ENCODE measurements at regions not wholly inside any gene's neighbourhood (a gene's known extent, or its start where the extent isn't known, plus 50 kb on each side); places are given as distances from the start of the nearest gene placed in this dataset.

- Histone ChIP-seq H3K4me3 (ENCODE audit: low read depth, low read length) (no peak overlapping the region), H3K27me3 (ENCODE audit: insufficient read depth, low read length) (no peaks in the 10 kb centered on the region), H2AFZ (ENCODE audit: low read length, unreplicated experiment) (no peak overlapping the region), H3K36me3 (ENCODE audit: insufficient read depth, low read length) (no peaks in the 10 kb centered on the region), H3K27ac (ENCODE audit: low read depth, low read length) (no peak overlapping the region), H3K79me2 (ENCODE audit: control insufficient read depth, insufficient read depth, low read length, unreplicated experiment) (no peaks in the 10 kb centered on the region), H3K4me1 (ENCODE audit: control insufficient read depth, insufficient read depth, low read length, unreplicated experiment) (no peaks in the 10 kb centered on the region)
Measured at GRCh38 chr1:104973516-104973915, 1223.8 kb downstream of the AMY1C start.

- Histone ChIP-seq H3K79me2 (ENCODE audit: control insufficient read depth, insufficient read depth, low read length, unreplicated experiment) (no peaks in the 10 kb centered on the region), H3K4me3 (ENCODE audit: low read depth, low read length) (no peak overlapping the region), H3K4me1 (ENCODE audit: control insufficient read depth, insufficient read depth, low read length, unreplicated experiment) (no peaks in the 10 kb centered on the region), H3K36me3 (ENCODE audit: insufficient read depth, low read length) (no peaks in the 10 kb centered on the region), H3K27ac (ENCODE audit: low read depth, low read length) (no peak overlapping the region), H3K27me3 (ENCODE audit: insufficient read depth, low read length) (no peaks in the 10 kb centered on the region), H2AFZ (ENCODE audit: low read length, unreplicated experiment) (no peak overlapping the region)
Measured at GRCh38 chr1:104979651-104980050, 1230.0 kb downstream of the AMY1C start.

- H3K4me3 ChIP-seq (ENCODE audit: low read depth, low read length), result no peak overlapping the region
- H3K79me2 ChIP-seq (ENCODE audit: control insufficient read depth, insufficient read depth, low read length, unreplicated experiment), result no peaks in the 10 kb centered on the region
- no peak overlapping the region for H3K27ac ChIP-seq (ENCODE audit: low read depth, low read length)
- no peaks in the 10 kb centered on the region for H3K36me3 ChIP-seq (ENCODE audit: insufficient read depth, low read length)
- H3K4me1 ChIP-seq (ENCODE audit: control insufficient read depth, insufficient read depth, low read length, unreplicated experiment), result no peaks in the 10 kb centered on the region
- no peak overlapping the region for H2AFZ ChIP-seq (ENCODE audit: low read length, unreplicated experiment)
- no peaks in the 10 kb centered on the region for H3K27me3 ChIP-seq (ENCODE audit: insufficient read depth, low read length)
Measured at GRCh38 chr1:104987210-104987609, 1237.5 kb downstream of the AMY1C start.

GRCh38 chr1:104989012-104989411 lies 1239.3 kb downstream of the AMY1C start:
- Histone ChIP-seq H3K27ac (ENCODE audit: low read depth, low read length) (no peak overlapping the region), H3K4me3 (ENCODE audit: low read depth, low read length) (no peak overlapping the region), H3K27me3 (ENCODE audit: insufficient read depth, low read length) (no peaks in the 10 kb centered on the region), H2AFZ (ENCODE audit: low read length, unreplicated experiment) (no peak overlapping the region), H3K79me2 (ENCODE audit: control insufficient read depth, insufficient read depth, low read length, unreplicated experiment) (no peaks in the 10 kb centered on the region), H3K4me1 (ENCODE audit: control insufficient read depth, insufficient read depth, low read length, unreplicated experiment) (no peaks in the 10 kb centered on the region), H3K36me3 (ENCODE audit: insufficient read depth, low read length) (no peaks in the 10 kb centered on the region)

GRCh38 chr1:104991702-104992101 lies 1242.0 kb downstream of the AMY1C start:
- Histone ChIP-seq H3K27ac (ENCODE audit: low read depth, low read length) (no peak overlapping the region), H3K27me3 (ENCODE audit: insufficient read depth, low read length) (no peaks in the 10 kb centered on the region), H3K36me3 (ENCODE audit: insufficient read depth, low read length) (no peaks in the 10 kb centered on the region), H3K4me1 (ENCODE audit: control insufficient read depth, insufficient read depth, low read length, unreplicated experiment) (no peaks in the 10 kb centered on the region), H2AFZ (ENCODE audit: low read length, unreplicated experiment) (no peak overlapping the region), H3K4me3 (ENCODE audit: low read depth, low read length) (no peak overlapping the region), H3K79me2 (ENCODE audit: control insufficient read depth, insufficient read depth, low read length, unreplicated experiment) (no peaks in the 10 kb centered on the region)

- H3K27me3 ChIP-seq (ENCODE audit: insufficient read depth, low read length), result no peaks in the 10 kb centered on the region
- no peak overlapping the region for H2AFZ ChIP-seq (ENCODE audit: low read length, unreplicated experiment)
- H3K27ac ChIP-seq (ENCODE audit: low read depth, low read length), result no peak overlapping the region
- H3K4me3 ChIP-seq (ENCODE audit: low read depth, low read length), result no peak overlapping the region
- no peaks in the 10 kb centered on the region for H3K36me3 ChIP-seq (ENCODE audit: insufficient read depth, low read length)
- no peaks in the 10 kb centered on the region for H3K4me1 ChIP-seq (ENCODE audit: control insufficient read depth, insufficient read depth, low read length, unreplicated experiment)
- H3K79me2 ChIP-seq (ENCODE audit: control insufficient read depth, insufficient read depth, low read length, unreplicated experiment), result no peaks in the 10 kb centered on the region
Measured at GRCh38 chr1:105000793-105001192, 1251.1 kb downstream of the AMY1C start.

GRCh38 chr1:105004515-105004914 lies 1254.8 kb downstream of the AMY1C start:
- no peaks in the 10 kb centered on the region for H3K36me3 ChIP-seq (ENCODE audit: insufficient read depth, low read length)
- no peak overlapping the region for H3K27ac ChIP-seq (ENCODE audit: low read depth, low read length)
- no peaks in the 10 kb centered on the region for H3K79me2 ChIP-seq (ENCODE audit: control insufficient read depth, insufficient read depth, low read length, unreplicated experiment)
- no peaks in the 10 kb centered on the region for H3K4me1 ChIP-seq (ENCODE audit: control insufficient read depth, insufficient read depth, low read length, unreplicated experiment)
- no peak overlapping the region for H3K4me3 ChIP-seq (ENCODE audit: low read depth, low read length)
- no peak overlapping the region for H2AFZ ChIP-seq (ENCODE audit: low read length, unreplicated experiment)
- no peaks in the 10 kb centered on the region for H3K27me3 ChIP-seq (ENCODE audit: insufficient read depth, low read length)

- Histone ChIP-seq H3K79me2 (ENCODE audit: control insufficient read depth, insufficient read depth, low read length, unreplicated experiment) (no peaks in the 10 kb centered on the region), H3K4me3 (ENCODE audit: low read depth, low read length) (no peak overlapping the region), H2AFZ (ENCODE audit: low read length, unreplicated experiment) (no peak overlapping the region), H3K27ac (ENCODE audit: low read depth, low read length) (no peak overlapping the region), H3K36me3 (ENCODE audit: insufficient read depth, low read length) (no peaks in the 10 kb centered on the region), H3K27me3 (ENCODE audit: insufficient read depth, low read length) (no peaks in the 10 kb centered on the region), H3K4me1 (ENCODE audit: control insufficient read depth, insufficient read depth, low read length, unreplicated experiment) (no peaks in the 10 kb centered on the region)
Measured at GRCh38 chr1:105005594-105006195, 1256.0 kb downstream of the AMY1C start.

- no peak overlapping the region for H3K27ac ChIP-seq (ENCODE audit: low read depth, low read length)
- no peaks in the 10 kb centered on the region for H3K4me1 ChIP-seq (ENCODE audit: control insufficient read depth, insufficient read depth, low read length, unreplicated experiment)
- H3K4me3 ChIP-seq (ENCODE audit: low read depth, low read length), result no peak overlapping the region
- no peaks in the 10 kb centered on the region for H3K79me2 ChIP-seq (ENCODE audit: control insufficient read depth, insufficient read depth, low read length, unreplicated experiment)
- H3K27me3 ChIP-seq (ENCODE audit: insufficient read depth, low read length), result no peaks in the 10 kb centered on the region
- H2AFZ ChIP-seq (ENCODE audit: low read length, unreplicated experiment), result no peak overlapping the region
- H3K36me3 ChIP-seq (ENCODE audit: insufficient read depth, low read length), result no peaks in the 10 kb centered on the region
Measured at GRCh38 chr1:105017587-105017986, 1267.9 kb downstream of the AMY1C start.

GRCh38 chr1:105023719-105024118 lies 1274.0 kb downstream of the AMY1C start:
- H3K36me3 ChIP-seq (ENCODE audit: insufficient read depth, low read length), result no peaks in the 10 kb centered on the region
- H3K27ac ChIP-seq (ENCODE audit: low read depth, low read length), result no peak overlapping the region
- no peaks in the 10 kb centered on the region for H3K27me3 ChIP-seq (ENCODE audit: insufficient read depth, low read length)
- H2AFZ ChIP-seq (ENCODE audit: low read length, unreplicated experiment), result no peak overlapping the region
- H3K79me2 ChIP-seq (ENCODE audit: control insufficient read depth, insufficient read depth, low read length, unreplicated experiment), result no peaks in the 10 kb centered on the region
- no peaks in the 10 kb centered on the region for H3K4me1 ChIP-seq (ENCODE audit: control insufficient read depth, insufficient read depth, low read length, unreplicated experiment)
- no peak overlapping the region for H3K4me3 ChIP-seq (ENCODE audit: low read depth, low read length)

- H3K27me3 ChIP-seq (ENCODE audit: insufficient read depth, low read length), result no peaks in the 10 kb centered on the region
- H3K4me1 ChIP-seq (ENCODE audit: control insufficient read depth, insufficient read depth, low read length, unreplicated experiment), result no peaks in the 10 kb centered on the region
- H3K4me3 ChIP-seq (ENCODE audit: low read depth, low read length), result no peak overlapping the region
- no peaks in the 10 kb centered on the region for H3K79me2 ChIP-seq (ENCODE audit: control insufficient read depth, insufficient read depth, low read length, unreplicated experiment)
- no peak overlapping the region for H2AFZ ChIP-seq (ENCODE audit: low read length, unreplicated experiment)
- H3K36me3 ChIP-seq (ENCODE audit: insufficient read depth, low read length), result no peaks in the 10 kb centered on the region
- no peak overlapping the region for H3K27ac ChIP-seq (ENCODE audit: low read depth, low read length)
Measured at GRCh38 chr1:105027838-105028471, 1278.3 kb downstream of the AMY1C start.

Data from ACC112 (cell line).